SW 1271 (cell line): ENCODE measurements at regions not wholly inside any gene's neighbourhood (a gene's known extent, or its start where the extent isn't known, plus 50 kb on each side); places are given as distances from the start of the nearest gene placed in this dataset.

Experiments used
- DNase-seq, 2 experiments: peaks; one replicate each; lab custom pipeline; 2025; lab: John Stamatoyannopoulos, UW

DNA sequence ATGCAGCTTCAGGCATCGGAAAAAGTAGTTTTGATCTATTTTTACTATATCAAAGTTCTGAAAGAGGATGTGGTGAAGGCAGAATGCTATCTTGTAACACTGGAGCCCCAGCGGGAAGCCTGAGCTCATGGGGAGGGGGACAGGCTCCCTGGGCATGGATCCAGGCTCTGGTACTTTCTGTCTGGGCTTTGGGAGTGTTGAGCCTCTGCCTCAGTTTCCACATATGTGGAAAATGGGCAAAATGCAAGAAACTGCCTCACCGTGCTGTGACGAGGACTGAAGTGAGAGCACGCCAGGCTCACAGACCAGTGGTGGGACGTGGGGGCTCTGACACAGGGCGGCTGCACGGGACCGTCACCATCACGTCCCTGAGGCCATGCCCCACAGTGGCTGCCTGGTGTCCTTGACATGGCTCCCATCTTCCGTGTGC, 182.9 kb upstream of the SHH start:
- no peak for DNase-seq

DNA sequence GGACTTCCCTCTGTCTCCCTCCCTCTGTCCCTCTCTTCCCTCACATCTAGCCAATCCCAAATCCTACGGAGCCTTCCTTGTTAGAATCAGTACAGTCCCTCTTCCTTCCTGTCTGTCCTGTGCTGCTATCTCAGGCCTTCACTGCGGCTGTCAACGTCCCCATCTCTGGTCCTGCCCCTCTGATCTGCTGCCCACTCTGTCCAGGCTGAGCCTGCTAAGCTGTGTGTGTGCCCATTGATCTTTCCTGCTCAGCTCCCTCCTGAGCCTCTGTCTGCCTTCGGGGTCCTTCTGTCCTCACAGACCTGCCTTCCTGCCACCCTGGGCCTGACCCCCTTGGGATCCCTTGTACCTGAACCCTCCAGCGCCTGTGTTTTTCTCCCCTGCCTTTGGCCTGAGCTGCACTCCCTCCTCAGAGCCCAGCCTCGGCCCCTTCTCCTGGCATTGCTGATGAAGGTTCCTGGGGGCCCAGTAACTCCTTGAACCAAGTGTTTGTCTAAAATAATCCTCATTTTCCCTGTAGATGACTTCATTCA, 182.1 kb upstream of the SHH start:
- DNase-seq = no peak

DNA sequence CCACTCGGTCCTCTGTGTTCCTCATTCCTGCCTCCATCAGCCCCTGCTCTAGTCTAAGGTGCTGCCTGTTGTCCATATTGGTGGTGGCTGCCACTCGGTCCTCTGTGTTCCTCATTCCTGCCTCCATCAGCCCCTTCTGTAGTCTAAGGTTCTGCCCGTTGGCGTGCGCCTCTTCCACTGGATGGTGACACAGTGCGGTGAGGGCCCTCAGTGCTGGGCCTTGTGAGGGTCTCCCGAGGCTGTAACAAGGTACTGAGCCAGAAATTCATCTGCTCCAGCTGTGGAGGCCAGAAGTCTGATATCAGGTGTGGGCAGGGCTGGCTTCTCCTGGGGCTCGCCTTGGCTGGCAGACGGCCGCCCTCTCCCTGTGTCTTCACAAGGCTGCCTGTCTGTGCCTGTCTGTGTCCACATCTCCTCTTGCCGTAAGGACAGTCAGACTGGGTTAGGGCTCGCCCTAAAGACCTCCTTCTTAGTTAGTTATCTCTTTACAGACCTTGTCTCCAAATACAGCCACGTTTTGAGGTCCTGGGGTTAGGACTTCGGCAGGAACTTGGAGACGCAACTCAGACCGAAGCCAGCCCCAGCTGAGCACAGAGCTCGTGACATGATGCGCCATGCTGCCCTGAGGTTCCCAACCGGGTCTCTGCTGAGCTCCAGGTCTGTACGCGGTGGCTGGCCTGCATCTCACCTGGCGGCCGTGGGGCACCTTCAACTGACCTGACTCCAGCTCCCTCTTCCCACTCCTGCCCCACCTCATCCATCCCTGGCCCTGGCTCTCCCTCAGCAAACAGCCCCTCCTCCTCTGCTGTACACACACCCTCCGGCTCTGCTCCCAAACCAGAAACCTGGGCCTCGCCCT, 181.4 kb upstream of the SHH start:
- no peak for DNase-seq

DNA sequence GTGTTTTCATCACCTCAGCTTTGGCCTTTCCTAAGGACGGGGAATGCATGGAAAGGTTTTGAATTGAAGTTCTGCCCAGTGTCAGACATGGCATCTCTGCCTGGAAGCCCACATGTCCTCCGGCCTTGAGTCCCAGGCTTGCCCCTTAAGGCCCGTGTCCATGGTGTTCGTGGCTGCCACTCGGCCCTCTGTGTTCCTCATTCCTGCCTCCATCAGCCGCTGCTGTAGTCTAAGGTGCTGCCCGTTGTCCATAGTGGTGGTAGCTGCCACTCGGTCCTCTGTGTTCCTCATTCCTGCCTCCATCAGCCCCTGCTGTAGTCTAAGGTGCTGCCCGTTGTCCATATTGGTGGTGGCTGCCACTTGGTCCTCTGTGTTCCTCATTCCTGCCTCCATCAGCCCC, 180.7 kb upstream of the SHH start:
- DNase-seq = no peak

DNA sequence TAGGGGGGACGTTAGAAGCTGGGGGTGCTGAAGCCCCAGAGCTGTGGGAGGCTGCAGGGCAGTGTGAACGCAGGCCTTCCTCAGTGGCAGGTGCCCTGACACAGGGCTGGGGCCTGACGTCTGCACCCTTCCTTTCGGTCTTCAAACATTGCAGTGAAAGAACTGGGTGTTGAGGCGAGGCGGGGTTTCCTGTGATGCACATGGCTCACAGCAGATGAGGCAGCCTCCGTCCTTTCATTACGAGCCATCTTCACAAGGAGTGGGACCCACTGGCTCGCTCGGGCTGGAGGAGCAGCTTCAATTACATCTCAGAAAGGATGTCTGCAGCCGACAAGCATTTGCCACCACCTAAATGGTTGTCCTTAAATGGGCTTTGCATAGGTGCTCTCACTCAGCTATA, 180.3 kb upstream of the SHH start:
- no peak for DNase-seq

DNA sequence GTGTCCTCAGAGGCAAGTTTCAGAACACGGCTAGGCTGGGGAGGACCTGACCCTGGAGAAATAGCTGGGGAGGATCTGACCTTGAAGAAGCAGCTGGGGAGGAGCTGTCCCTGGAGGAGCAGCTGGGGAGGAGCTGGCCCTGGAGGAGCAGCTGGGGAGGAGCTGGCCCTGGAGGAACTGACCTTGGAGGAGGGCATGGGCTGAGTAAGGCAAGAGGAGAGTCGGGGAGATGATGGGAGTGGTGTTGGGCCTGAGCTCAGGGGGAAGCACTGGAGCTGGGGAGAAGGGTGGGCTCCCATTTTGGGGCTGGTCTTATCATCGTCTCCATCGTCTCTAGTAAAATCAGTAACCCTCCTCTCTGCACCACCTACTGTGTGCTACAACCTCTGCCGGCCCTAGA, 179.8 kb upstream of the SHH start:
- no peak for DNase-seq

DNA sequence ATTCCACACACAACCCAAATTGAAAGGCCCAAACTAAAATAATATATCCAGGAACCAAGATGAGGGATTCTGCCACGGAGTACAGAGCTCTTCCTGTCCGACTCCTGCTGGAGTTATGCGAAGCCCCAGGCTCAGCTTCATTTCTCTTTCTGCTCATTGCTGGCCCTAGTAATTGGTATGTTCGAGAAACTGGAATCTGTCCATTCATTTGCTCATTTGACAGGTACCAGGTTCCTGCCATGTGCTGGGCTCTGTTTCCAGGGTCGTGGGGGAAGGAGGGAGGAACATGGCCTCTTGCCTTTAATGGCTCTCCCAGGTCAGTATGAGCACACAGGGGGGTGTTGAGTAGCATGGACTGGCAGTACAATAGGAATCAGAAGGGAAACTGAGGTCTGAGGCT, 179.2 kb upstream of the SHH start:
- DNase-seq = no peak

DNA sequence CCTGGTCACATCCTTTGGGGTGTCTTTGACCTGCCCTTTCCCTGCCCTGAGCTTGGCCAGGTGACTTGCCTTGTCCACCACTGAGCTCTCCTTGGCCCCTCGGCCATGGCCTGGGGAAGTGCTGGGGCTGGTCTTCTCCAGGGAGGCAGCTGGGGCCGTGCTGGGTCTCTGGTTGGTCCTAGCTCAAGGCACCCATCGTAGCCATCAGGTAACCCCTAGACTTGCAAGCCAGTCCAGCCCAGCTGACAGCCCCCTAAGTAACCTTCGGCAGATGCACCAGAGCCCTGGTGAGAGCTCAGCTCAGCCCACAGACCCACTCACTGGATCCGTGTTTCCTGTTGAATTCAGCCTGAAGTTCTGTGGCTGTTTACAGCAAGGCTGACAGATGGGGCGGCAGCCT, 176.2 kb upstream of the SHH start:
- DNase-seq = no peak

DNA sequence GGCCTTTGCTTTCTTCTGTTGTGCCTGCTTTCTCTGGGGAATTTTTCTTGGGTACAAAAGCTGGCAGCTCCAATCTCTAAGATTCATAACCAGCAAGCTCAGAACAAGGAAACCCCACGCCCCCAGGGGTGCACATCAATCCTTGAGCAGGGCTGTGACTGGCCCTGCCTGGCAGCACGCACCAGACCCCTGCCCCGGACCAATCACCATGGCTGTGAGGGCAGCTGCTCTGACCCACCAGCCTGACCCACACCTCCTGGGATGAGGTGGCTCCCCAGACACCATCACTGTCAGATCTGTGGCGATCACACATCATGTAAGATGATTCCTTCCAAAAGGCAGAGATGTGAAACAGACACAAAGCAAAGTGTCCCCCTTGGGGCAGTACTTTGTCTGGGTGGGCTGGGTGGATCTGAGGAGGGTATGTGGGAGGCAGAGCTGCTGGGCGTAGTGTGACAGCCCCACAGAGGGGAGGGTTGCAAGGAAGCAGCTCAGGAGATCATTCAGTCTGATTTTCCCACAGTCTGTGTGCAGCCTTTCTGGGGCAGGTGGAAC, 175.5 kb upstream of the SHH start:
- DNase-seq = no peak

DNA sequence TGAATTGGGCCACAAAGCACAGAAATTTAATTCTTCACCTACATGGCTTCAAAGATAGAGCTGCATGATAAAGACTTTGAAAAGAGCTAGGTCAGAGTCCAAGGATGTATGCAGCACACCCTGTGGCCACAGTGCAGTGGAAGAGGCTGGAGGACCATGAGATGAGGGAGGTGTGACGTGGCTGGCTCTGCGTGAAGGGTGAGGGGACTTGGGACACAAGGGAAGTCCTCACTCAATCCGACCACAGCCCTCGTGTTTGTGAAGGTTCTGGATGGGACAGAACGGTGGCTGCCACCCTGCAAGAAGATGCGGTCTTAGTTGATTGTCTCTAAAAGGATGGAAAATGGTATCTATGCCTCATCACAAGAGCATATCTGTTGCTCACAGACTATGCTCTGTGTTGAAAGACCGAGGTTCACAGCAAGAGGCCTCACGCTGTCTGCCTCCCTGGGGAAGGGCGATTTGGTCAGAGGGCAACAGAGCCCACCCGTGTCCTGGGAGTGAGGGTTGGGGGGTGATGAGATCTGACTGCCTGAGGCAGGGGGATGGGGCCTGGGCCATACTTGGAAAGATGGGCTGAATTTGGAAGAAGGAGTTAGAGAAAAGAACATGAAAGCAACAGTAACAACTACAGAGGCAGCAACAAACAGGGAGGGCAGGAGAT, 174.4 kb upstream of the SHH start:
- DNase-seq = no peak

DNA sequence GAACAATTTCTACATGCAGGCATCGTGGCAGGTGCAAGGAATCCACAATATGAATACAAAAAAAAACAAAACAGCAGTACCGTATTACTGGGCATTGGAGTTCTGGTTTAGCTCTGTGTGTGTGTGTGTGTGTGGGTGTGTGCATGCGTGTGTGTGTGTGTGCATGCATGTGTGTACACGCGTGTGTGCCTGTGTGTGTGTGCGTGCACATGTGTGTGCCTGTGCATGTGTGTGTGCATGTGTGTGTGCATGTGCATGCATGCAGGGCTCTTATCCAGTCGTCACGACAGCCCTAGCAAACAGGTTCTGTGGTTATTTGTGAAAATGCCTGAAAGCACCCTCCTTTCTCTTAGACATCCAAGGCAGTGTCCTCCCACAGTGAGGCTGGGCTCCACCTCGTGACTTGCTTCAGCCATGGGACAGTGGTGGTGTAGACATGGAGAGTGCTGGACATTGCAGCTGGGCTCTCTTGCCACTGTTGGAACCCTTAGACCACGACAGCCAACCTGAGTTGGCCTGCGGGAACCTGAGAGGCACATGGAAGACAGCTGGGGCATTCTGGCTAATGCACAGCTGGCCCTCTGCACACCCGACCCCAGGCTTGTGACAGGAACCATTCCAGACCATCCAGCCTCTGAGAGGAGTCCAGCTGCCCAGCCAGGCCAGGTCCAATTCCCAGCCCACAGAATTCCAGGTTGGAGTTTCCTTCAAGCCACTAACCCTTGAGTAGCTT, 173.4 kb upstream of the SHH start:
- no peak for DNase-seq

DNA sequence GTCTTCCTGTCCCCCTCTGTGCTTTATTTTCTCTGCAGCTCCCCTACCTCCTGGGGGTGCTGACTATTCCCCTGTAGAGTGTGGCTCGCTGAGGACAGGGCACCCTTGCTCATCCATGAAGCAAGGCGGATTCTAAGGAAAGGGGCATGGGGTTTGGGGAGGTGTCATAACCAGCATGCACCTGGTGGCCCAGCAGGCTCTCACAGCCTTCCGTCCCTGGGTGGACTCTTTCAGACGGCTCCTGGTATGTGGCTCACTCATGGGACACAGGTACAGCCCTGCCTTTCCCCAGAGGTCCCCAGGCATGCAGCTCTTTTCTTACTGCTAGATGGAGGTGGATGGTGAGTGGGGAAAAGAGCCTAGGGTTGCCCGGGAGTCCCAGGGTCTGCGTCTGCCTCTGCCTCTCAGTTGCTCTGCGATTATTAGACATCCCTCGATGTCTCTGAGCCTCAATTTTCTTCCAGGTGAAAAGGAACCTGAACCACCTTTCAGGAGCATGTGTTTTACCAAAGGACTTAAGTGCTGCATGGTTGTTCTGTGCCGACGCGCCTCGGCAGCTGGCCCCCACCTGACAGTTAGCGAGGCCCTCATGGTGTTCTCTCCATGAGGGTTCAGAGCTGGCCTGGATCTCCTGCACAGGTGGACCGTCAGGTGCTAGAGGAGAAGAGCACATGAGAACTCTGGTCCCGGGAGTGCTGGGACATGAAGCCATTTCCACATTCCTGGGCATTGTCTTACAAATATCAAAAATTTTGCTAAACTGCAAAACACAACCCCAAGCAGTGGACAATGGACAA, 172.5 kb upstream of the SHH start:
- DNase-seq = no peak

DNA sequence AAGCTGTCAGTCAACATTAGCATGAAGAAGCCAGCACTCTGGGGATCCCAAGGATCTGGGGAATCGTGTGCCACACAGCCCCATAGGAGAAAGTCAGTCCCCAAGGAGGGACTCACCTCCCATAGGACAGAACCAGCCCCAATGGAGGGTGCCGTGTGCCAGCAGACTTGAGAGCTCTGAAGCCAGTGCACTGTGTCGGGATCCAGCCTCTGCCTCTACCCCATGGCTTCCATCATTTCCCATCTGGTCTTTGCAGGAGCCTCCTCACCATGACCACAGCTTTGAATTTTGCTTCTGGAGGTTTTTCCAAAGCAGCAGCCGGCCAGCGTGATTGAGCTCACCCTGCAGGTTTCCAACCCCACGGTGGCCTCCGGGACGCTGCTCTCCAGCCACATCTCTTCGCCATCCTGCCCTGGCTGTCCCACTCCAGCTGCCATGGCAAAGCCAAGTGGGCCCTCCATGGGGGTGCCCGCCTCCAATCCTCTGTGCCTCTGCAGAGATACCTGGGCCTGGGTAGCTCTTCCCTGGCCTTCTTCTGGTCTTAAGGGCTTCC, 171.8 kb upstream of the SHH start:
- DNase-seq = no peak

DNA sequence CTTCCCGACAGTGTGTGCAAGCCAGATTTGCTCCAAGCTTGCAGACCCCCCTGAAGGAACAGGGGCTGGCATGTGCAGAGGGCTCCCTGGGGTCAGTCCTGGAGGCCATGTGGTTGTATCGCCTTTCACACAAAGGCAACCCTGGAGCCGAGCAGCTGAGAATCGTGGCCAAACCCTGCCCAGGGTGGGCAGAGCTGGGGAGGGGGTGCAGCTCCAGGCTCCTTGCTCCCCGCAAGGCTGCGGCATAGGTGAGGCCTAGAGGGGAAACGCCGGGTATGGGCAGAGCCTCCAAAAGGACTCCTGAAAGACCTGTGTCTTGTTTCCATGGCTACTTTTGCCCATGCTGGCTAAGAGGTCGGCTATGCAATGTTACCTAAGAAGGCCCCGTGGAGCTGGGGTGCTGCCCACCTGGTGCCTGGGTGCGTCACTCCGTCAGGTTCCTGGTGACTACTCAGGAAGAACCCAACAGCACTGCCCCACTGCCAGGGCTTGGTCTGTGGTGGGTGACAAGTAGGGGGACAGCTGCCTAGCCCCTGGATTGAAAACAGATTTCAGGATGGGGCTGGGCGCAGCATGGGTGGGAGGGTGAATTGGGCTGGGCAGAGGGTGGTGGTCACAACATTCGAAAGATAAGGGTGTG, 171.0 kb upstream of the SHH start:
- DNase-seq = no peak

DNA sequence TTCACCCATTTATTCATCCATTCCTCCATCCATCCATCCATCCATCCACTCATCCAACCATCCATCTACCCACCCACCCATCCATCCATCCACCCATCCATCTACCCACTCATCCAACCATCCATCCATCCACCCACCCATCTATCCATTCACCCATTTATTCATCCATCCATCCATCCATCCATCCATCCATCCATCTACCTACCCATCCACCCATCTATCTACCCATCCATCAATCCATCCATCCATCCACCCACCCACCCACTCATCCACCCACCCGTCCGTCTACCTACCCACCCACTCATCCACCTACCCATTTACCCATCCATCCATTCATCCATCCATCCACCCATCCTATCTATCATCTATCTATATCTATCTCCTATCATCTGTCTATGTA, 169.4 kb upstream of the SHH start:
- DNase-seq = no peak

DNA sequence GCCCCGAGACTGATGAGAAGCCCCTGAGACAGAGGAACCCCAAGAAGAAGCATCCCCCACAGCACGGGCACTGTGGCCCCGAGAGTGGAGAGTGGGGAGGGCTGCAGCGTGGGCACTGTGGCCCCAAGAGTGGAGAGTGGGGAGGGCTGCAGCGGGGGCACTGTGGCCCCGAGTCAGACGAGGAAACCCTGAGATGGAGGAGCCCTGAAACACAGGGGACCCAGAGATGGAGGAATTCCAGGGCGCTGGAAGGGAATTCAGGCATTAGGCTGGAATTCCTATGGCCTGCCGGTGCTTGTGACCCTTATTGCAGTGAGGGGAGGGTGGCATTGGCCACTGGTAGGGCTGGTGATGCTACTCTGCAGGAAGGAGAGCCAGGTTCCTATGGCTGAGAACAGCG, 168.6 kb upstream of the SHH start:
- no peak for DNase-seq

DNA sequence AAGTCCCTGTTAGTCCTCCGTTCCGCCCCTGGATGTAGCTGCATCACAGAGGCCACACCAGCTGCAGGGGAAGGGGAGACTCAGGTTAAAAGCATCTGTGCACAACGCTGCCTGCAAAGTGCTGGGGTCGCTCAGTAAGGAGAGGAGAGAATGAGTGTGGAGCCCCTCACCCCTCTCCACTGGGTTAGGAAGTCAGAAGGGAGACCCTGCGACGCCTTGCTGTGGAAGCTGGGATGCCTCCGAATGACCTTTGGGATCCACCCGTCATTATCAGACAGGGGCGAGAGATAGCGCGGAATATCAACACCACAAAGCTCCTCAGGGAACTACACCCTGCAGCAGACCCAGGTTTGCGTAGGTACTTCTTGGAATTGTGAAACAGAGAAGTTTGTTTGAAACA, 167.7 kb upstream of the SHH start:
- no peak for DNase-seq

DNA sequence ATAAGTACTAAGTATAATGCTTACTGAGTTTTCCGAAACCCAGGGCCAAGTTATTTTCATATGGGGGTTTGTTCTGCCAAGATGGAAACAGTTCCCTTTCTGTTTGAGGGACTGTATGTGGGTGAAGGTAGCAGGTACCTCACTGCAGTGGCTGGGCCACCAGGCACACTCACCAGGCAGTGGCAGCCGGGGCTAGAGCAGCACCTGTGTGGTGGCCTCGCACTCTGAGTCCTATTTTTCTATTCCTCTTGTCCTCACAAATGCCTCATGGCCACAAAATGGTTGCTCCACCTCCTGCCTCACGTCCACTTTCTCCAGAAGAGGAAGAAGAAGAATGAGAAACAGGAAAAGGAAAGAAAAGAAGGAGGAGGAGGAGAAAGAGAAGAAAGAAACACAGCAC, 167.3 kb upstream of the SHH start:
- DNase-seq = no peak

DNA sequence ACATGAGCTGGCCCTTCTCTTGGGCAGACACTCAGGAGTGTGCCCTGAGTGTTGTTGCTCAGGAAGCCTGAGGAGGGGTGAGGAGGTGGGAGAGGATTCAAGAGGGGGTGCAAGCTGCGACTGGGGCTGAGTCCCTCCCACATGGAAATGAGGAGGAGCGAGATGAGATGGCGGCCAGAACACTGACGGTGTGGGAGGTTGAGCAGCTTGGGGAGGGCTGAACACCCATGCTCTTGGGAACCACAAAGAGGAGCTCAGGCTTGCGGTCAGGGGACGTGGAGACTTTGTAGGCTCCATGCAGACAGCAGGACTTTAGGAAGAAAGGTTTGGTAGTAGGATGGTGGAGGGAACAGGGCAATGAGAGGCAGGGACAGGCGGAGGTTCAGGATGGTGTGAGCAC, 163.2 kb upstream of the SHH start:
- DNase-seq = no peak

DNA sequence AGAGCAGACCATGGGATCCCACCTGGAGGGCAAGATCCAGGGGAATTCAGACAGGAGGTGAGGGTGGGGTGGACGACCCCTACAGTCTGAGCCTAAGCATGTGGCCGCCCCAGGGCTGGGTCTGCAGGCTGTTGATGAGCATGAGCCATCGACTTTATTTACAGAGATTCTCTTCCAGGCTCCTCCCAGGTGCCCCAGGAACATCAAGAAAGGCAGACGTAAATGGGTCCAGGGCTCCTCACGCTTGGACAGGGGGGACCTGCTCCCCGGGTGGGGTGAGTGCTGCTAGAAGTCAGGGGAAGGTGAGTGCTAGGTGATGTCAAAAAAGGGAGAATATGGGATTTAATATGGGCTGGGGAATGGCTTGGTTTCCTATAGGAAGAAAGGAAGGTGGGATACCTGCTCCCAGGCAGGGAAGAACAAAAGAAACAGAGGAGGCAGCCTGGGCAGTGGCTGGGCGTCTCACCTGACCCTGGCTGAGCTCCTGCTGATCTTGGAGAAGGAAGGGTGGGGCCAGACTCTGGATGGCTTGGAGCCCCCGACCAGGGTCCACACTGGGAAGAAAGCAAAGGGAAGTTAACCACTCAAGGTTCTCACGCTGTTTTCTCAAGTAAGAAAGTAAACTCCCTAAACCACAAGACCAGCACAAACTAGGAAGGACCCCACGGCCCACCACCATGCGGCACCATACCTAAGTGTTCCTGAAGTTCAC, 162.1 kb upstream of the SHH start:
- no peak for DNase-seq
